HTR-8/SVneo (cell line): ENCODE measurements at regions not wholly inside any gene's neighbourhood (a gene's known extent, or its start where the extent isn't known, plus 50 kb on each side); places are given as distances from the start of the nearest gene placed in this dataset.
A peak's percentile ranks its signal among the peaks of the same experiment; 100 is the strongest.

Experiments used
- DNase-seq: peaks from one replicate; pipeline ENCODE4 v3.0.0; 2011; ENCODE audit warnings: low spot score, mixed read lengths; ENCODE audit not compliant: insufficient read length
- FAIRE-seq: peaks from 2 replicates; lab custom pipeline; 2011; peaks lifted over from hg19 to GRCh38; lab: Jason Lieb, UNC

DNA sequence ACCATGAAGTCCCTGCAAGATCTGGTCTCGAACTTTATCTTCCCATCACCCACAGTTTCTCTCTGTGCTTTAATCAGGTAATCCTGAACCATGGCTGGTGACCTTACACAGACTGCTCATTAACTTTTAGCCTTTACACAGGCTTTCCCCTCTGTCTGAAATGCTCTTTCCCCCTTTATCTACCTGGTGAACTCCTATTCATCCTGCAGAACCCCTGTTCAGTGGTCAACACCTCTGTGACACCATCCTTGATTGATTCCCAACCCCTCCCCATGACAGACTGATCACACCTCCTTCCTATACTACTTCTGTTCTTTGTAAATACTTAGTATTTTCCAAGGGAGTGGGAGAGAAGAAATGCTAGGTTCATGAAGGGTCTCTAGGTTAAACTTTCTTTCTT lies 254.0 kb downstream of the RPS24 start:
- DNase-seq (no peak), FAIRE-seq (no peak)

GRCh38 chr10:78288663-78289062 lies 255.0 kb downstream of the RPS24 start:
- DNase-seq (no peak), FAIRE-seq (no peak)

GRCh38 chr10:78290131-78290750 lies 256.6 kb downstream of the RPS24 start:
- no peak for FAIRE-seq
- no peak for DNase-seq

GRCh38 chr10:78291722-78292121 lies 258.1 kb downstream of the RPS24 start:
- FAIRE-seq (no peak), DNase-seq (no peak)

GRCh38 chr10:78292250-78292981 lies 258.8 kb downstream of the RPS24 start:
- FAIRE-seq (no peak), DNase-seq (no peak)

- FAIRE-seq (no peak), DNase-seq (peak; percentile 15)
Measured at GRCh38 chr10:78292982-78293865, 259.6 kb downstream of the RPS24 start.

DNA sequence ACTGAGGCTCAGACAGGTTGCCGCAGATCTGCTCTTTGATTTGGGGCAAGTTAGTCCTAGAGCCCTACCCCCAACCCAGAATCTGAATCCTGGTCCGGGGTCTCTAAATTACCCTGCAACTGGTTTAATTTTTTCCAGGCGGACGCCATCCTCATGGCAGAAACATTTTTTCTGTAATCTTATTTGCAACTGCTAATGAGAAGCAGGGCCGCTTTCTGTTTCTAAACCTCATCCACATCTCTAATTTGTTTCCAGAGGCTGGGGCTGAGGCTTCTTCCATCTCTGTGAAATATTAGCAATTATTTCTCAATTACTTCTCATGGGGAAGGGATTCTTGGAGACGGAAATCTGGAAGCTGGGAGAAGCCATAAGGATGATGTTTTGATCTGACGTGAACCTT lies 261.6 kb downstream of the RPS24 start:
- DNase-seq (no peak), FAIRE-seq (no peak)

- DNase-seq (no peak), FAIRE-seq (no peak)
Measured at GRCh38 chr10:78296785-78297184, 263.1 kb downstream of the RPS24 start.

- FAIRE-seq (no peak), DNase-seq (no peak)
Measured at GRCh38 chr10:78297997-78298396, 264.3 kb downstream of the RPS24 start.

- DNase-seq (no peak), FAIRE-seq (no peak)
Measured at GRCh38 chr10:78298835-78299234, 265.2 kb downstream of the RPS24 start.

DNA sequence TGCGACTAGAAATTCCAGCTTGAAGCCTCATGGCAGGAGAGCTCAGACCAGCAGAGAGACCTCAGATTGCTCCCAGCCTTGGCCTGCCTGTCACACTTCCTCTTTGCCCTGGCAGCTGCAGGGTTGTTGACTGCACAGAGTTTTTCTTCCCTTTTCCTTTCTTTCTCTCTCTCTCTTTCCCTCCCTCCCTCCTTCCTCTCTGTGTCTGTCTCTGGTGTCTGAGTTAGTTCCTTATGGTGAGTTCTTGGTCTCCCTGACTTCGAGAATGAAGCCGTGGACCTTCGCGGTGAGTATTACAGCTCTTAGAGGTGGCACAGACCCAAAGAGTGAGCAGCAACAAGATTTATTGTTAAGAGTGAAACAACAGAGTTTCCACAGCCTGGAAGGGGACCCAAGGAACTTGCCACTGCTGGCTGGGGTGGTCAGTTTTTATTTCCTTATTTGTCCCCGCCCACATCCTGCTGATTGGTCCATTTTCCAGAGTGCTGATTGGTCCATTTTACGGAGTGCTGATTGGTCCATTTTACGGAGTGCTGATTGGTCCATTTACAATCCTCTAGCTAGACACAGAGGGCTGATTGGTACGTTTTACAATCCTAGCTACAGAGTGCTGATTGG lies 266.3 kb downstream of the RPS24 start:
- DNase-seq (no peak), FAIRE-seq (no peak)

- DNase-seq (no peak), FAIRE-seq (no peak)
Measured at GRCh38 chr10:78300526-78300925, 266.9 kb downstream of the RPS24 start.

- FAIRE-seq = no peak
- no peak for DNase-seq
Measured at GRCh38 chr10:78301481-78301880, 267.8 kb downstream of the RPS24 start.

DNA sequence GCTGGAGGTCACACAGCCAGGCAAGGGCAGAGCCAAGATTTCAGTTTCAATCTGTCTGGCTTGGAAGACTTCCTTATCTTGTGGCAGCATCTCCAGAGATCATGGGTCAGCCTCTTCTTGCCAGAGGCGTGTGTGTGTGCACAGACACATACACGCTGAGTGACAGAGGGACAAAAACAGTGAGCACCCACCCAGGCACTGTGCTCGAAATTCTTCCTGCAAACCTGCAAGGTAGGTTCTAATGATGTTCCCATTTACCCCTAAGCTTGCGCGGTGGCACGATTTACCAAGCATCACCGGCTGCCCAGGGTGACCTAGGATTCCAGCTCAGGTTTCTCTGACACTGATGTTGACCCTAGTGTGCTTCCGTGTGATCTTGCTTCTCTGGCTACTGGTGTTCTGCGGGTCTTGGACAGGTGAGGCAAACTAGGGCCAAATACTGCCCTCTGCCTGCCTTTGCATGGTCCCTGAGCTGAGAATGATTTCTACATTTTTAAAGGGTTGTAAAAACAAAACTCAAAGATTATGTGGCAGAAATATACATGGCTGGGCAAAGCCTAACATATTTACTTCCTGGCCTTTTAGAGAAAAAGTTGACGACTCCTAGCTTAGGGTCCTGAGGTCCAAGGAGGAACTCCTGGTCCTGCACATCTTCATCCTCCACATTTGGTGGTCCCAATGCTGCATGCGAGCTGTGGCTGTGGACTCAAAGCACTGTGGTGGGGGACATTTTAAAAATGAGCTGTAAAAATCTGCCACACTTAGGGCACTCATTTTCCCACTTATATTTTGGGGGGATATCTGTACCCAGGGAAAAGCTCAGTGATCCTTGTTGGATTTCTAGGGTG lies 268.5 kb downstream of the RPS24 start:
- FAIRE-seq = no peak

DNA sequence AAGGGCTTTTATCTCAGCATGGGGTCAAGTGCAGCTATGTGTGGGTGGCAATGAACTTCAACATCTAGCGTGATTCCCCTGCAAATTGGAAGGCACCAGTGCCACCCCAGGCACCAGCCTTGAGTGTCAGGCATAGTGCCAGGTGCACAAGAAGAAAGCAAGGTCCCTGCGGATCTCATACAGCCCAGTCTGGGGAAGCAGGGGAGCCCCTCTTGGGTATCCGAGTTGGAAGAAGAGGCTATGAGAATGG lies 269.0 kb downstream of the RPS24 start:
- FAIRE-seq (no peak), DNase-seq (no peak)

More for the DNA sequence above, 268.5 kb downstream of the RPS24 start:
- DNase-seq = no peak

DNA sequence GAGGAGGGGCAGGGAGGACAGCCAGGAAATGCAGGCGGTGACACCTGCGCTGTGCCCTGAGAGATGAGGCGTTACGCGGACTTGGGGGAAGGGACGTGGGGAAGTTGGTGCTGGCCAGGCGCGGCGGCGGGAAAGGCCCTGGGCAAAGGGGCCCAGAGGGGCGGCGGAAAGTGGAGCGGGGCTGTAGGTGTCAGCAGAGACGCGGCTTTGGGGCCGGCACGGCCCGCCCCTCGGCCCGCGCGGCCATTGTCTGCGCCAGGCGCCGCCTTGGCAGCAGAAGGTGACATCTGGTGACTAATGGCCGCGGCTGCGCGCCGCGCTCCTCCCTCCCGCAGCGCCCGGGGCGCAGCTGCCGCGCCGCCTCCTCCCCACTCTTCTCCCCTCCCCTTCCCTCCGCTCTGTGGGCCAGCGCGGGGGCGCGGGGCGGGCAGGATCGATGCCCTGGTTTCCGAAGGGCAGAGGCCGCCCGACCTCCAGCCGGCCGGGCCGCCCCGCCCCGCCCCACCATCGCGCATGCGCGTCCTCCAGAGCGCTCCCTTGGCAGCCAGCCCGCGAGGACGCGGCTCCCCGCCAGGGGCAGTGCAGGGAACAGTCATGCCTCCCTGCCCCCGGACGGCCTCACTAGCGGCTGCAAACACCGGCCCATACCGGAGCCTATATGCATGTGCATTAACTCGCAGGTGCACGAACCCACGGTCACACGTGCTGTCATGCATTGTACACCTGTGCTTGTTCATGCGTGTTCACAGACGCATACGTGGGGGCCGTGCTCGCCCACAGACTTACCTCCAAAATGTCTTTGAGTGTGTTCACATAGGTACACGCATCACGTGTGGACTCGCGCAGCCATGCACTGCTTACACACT lies 269.6 kb downstream of the RPS24 start:
- FAIRE-seq = peak; percentile 98

DNA sequence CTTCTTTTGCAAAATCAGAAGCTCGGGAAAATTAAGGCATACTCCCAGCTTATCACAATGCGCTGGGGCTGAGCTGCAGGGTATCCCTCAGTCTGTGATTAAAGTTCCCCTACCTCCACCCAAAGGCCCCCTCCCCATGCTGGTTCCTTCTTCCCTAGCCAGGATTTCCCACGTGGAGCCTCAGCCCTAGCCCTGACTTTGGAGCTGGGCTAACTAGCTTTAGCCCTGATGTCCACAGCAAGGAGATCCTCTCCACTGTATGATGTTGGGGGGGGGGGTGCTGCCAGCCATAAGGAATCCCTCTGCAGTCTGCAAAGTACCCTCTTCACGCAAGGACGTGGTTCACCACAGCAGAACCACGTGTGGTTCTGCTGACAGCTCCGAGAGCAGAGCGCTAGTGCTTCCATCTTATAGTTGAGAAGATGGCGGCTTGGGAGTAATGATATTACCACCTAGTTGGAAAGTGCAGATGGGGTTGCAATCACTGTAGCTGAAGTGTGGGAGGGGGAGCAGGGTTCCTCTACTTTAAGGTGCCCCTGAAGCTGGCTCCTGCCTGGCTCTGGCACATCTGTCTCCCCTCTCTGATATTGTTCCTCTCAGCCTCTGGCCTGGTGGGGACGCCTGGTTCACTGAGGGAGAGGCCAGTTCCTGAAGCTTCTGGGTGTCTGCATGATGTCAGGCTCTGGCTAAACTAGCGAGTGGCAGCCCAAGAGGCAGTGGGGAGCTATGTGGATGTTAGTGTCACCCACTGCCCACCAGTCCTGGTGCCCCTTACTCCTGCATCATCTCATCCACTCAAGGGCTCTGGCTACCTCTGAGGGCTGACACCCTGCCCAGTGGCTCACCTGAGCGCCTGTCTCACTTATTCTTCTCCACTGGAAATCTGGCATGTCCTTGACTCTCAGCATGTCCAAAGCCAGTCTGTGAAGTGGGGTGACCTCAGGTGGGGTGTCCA lies 270.7 kb downstream of the RPS24 start:
- FAIRE-seq (no peak), DNase-seq (no peak)

More for the DNA sequence above, 269.6 kb downstream of the RPS24 start:
- peak; percentile 97 for DNase-seq

GRCh38 chr10:78305311-78305710 lies 271.6 kb downstream of the RPS24 start:
- no peak for DNase-seq
- FAIRE-seq = no peak
